A549 (cell line): ENCODE measurements at regions not wholly inside any gene's neighbourhood (a gene's known extent, or its start where the extent isn't known, plus 50 kb on each side); places are given as distances from the start of the nearest gene placed in this dataset.

Source experiments
- CTCF ChIP-seq: fragments of >200 bp; sonication (Bioruptor Twin); formaldehyde crosslinking; IDR thresholded peaks from 3 replicates; pipeline ENCODE4 v1.5.1; 2016
- ELK1 ChIP-seq: fragments of 150-350 bp; IDR thresholded peaks from 2 replicates; pipeline ENCODE4 v1.6.1; 2014; ENCODE audit warnings: low read depth, mild to moderate bottlenecking, low read length
- HOXB13 ChIP-seq: fragments of 250-450 bp; sonication (Bioruptor Pico); IDR thresholded peaks from 2 replicates; pipeline ENCODE4 v1.5.0; 2020; ENCODE audit warnings: low read depth, mild to moderate bottlenecking, moderate library complexity
- MAFK ChIP-seq: fragments of 450-650 bp; IDR thresholded peaks from 2 replicates; pipeline ENCODE4 v1.6.1; 2014; ENCODE audit not compliant: partially characterized antibody
- PHF8 ChIP-seq: fragments of 200-600 bp; sonication (generic); IDR thresholded peaks from 2 replicates; pipeline ENCODE4 v1.6.1; 2016; ENCODE audit warnings: low read depth, mild to moderate bottlenecking, antibody characterized with exemption, moderate library complexity, borderline replicate concordance
- RFX5 ChIP-seq: fragments of 450-650 bp; IDR thresholded peaks from 2 replicates; pipeline ENCODE4 v1.7.1; 2014; ENCODE audit warnings: antibody characterized with exemption, mild to moderate bottlenecking, moderate library complexity

GRCh38 chr2:107419191-107419590, 407.5 kb upstream of the RGPD4 start:
- TF ChIP-seq MAFK (no peak), CTCF (no peak), PHF8 (no peak), ELK1 (no peak), HOXB13 (CRISPR knock-in tag) (no peak), RFX5 (no peak)
